ENCODE measurements at regions not wholly inside any gene's neighbourhood (a gene's known extent, or its start where the extent isn't known, plus 50 kb on each side); places are given as distances from the start of the nearest gene placed in this dataset.

- H3K56ac ChIP-seq (replicated peaks; ENCODE audit: insufficient read length, low read depth, low read length) = no peak overlapping the region
- CTCF ChIA-PET (ENCODE audit: partially characterized antibody) = interaction anchor here (0.5 kb wide), 1 partner anchor 74 kb away, joined by 3 read pairs; no protein-coding TSS in a partner anchor
These were observed 699.1 kb downstream of the MCTP2 start for GRCh38 chr15:94930441-94930840.

More at GRCh38 chr15:94930441-94930840, 699.1 kb downstream of the MCTP2 start:
- Histone ChIP-seq H4K5ac (ENCODE audit: insufficient read length, low read depth, low read length) (no peak overlapping the region), H2AFZ (ENCODE audit: low read length) (no peak overlapping the region), H2BK12ac (ENCODE audit: low read depth, low read length) (no peak overlapping the region), H3K36me3 (ENCODE audit: control insufficient read depth in 2 of 4, insufficient read depth in 4 of 4, low read length in 3 of 4) (no peaks in the 10 kb centered on the region), H4K8ac (ENCODE audit: extremely low read depth, insufficient read depth, low read length) (no peak overlapping the region), H3K27me3 (replicated peaks in 1 of 4; ENCODE audit: control insufficient read depth in 3 of 4, extremely low read depth in 1 of 4, insufficient read depth in 3 of 4, low read length in 3 of 4) (no peaks in the 10 kb centered on the region), H3K4me3 (ENCODE audit: extremely low read depth in 1 of 4, insufficient read depth in 2 of 4, low read depth in 3 of 4, low read length in 4 of 4) (no peak overlapping the region), H3K9ac (replicated peaks in 1 of 4; ENCODE audit: extremely low read depth in 1 of 4, low read depth in 3 of 4, low read length in 3 of 4) (no peak overlapping the region), H3K79me1 (ENCODE audit: low read depth, low read length) (no peaks in the 10 kb centered on the region), H3K23me2 (ENCODE audit: low read depth, low read length) (no peaks in the 10 kb centered on the region), H2BK20ac (ENCODE audit: low read length) (no peak overlapping the region), H2BK120ac (replicated peaks; ENCODE audit: low read depth, low read length) (no peak overlapping the region), H2AK5ac (ENCODE audit: low read depth, low read length) (no peak overlapping the region), H3K9me3 (ENCODE audit: insufficient read depth in 2 of 2, low read depth in 1 of 2, low read length in 1 of 2) (peaks cover 6 to 8% of the 10 kb centered on the region in 2 experiments; a peak in 1 of 4 replicates), H4K91ac (replicated peaks; ENCODE audit: insufficient read length, low read length) (no peak overlapping the region), H2BK5ac (ENCODE audit: low read depth, low read length) (no peak overlapping the region), H3K4ac (replicated peaks; ENCODE audit: insufficient read length, low read depth, low read length) (no peak overlapping the region), H3K23ac (ENCODE audit: insufficient read length) (no peak overlapping the region), H3K4me1 (replicated peaks in 1 of 4; ENCODE audit: control insufficient read depth in 3 of 4, insufficient read depth in 4 of 4, low read length in 3 of 4) (no peaks in the 10 kb centered on the region), H3K14ac (ENCODE audit: insufficient read length) (no peak overlapping the region), H3K4me2 (ENCODE audit: insufficient read depth in 1 of 2, low read depth in 2 of 2, low read length in 2 of 2) (no peak overlapping the region), H2BK15ac (ENCODE audit: low read length) (no peak overlapping the region), H4K20me1 (replicated peaks in 1 of 2; ENCODE audit: control insufficient read depth in 1 of 2, insufficient read depth in 2 of 2, low read length in 2 of 2) (no peaks in the 10 kb centered on the region), H3K27ac (ENCODE audit: low read depth, low read length) (no peak overlapping the region), H3K79me2 (ENCODE audit: control insufficient read depth in 1 of 2, insufficient read depth in 2 of 2, low read length in 2 of 2) (no peaks in the 10 kb centered on the region), H3K18ac (ENCODE audit: extremely low read depth, low read length) (no peak overlapping the region)
- POLR2A ChIA-PET (ENCODE audit: partially characterized antibody) = no interaction called here
- WGBS, 2 experiments (ENCODE audit: extremely low coverage in 1 of 2, insufficient coverage in 1 of 2, insufficient read length in 1 of 2, insufficient replicate concordance in 2 of 2, low coverage in 1 of 2, low lambda C conversion rate in 2 of 2, missing lambda C conversion rate in 1 of 2) = 82% methylated on average over 4 of the region's 4 CpGs; no CpG with 5 or more reads in 1 of the 2 experiments
- FAIRE-seq (no peak), DNase-seq (ENCODE audit: low read depth in 1 of 2, low spot score in 2 of 2) (no peak)
- TF ChIP-seq JUND (IDR thresholded peaks at IDR 0.05; ENCODE audit: low read length) (no peak), POLR2A (IDR thresholded peaks at IDR 0.05; ENCODE audit: control extremely low read depth in 1 of 2, low read depth in 2 of 2, low read length in 2 of 2) (no peak), HDAC2 (IDR thresholded peaks at IDR 0.05; ENCODE audit: borderline replicate concordance in 1 of 2, low read depth in 2 of 2, low read length in 2 of 2) (no peak), SIN3A (conservative IDR thresholded peaks at IDR 0.05 in 1 of 2, IDR thresholded peaks at IDR 0.05 in 1 of 2; ENCODE audit: low read depth in 1 of 2, low read length in 2 of 2) (no peak), KDM4A (IDR thresholded peaks at IDR 0.05; ENCODE audit: low read depth, low read length, severe bottlenecking) (no peak), ASH2L (IDR thresholded peaks at IDR 0.05; ENCODE audit: low read length) (no peak), POU5F1 (IDR thresholded peaks at IDR 0.05; ENCODE audit: low read depth, low read length) (no peak), ATF2 (IDR thresholded peaks at IDR 0.05; ENCODE audit: low read length) (no peak), SIX5 (IDR thresholded peaks at IDR 0.05; ENCODE audit: low read depth, low read length) (no peak), BCL11A (IDR thresholded peaks at IDR 0.05; ENCODE audit: low read depth in 2 of 2, low read length in 2 of 2) (no peak), TAF7 (optimal IDR thresholded peaks at IDR 0.05; ENCODE audit: borderline replicate concordance, low read depth, low read length) (no peak)

All from H1 (cell line).